Stomach (tissue), 8 donors: ENCODE measurements at regions not wholly inside any gene's neighbourhood (a gene's known extent, or its start where the extent isn't known, plus 50 kb on each side); places are given as distances from the start of the nearest gene placed in this dataset.

Experiments used
- DNase-seq, 2 donors: peaks; one replicate each; pipeline versions ENCODE4 v3.0.0 to v3.0.0-alpha.2; 2013 to 2019
- H3K27ac ChIP-seq, 5 donors: fragments of 200-600 bp in 4 of 5; sonication (generic) in 4 of 5; one replicate each; pipeline ENCODE4 v1.5.1; 2013 to 2019; ENCODE audit warnings: mild to moderate bottlenecking in 1 of 5, moderate library complexity in 1 of 5
- H3K27me3 ChIP-seq, 3 donors: fragments of 200-600 bp; sonication (generic); one replicate each; pipeline ENCODE4 v1.5.1; 2017 to 2019; ENCODE audit warnings: mixed run types in 1 of 3
- H3K36me3 ChIP-seq, 4 donors: fragments of 200-600 bp; sonication (generic); 1 replicate in 3 of 4; 2 replicates in 1 of 4; pipeline ENCODE4 v1.5.1; 2016 to 2019
- H3K4me1 ChIP-seq, 4 donors: fragments of 200-600 bp; sonication (generic); one replicate each; pipeline ENCODE4 v1.5.1; 2016 to 2019
- H3K4me3 ChIP-seq, 4 donors: fragments of 200-600 bp; sonication (generic) in 3 of 4; one replicate each; pipeline ENCODE4 v1.5.1; 2016 to 2019; ENCODE audit warnings: mild to moderate bottlenecking in 1 of 4
- H3K9me3 ChIP-seq, 4 donors: fragments of 200-600 bp; sonication (generic); one replicate each; pipeline ENCODE4 v1.5.1; 2016 to 2019
- CTCF ChIP-seq, 7 experiments: fragments of 450-650 bp in 4 of 7; fragments of 200-600 bp in 3 of 7; sonication (generic) in 3 of 7; IDR thresholded peaks; one replicate each; pipeline ENCODE4 v1.5.1; 2016 to 2019; ENCODE audit warnings: antibody characterized with exemption in 7 of 7, control low read depth in 2 of 7, mild to moderate bottlenecking in 1 of 7
- EP300 ChIP-seq: sonication (generic); formaldehyde crosslinking; IDR thresholded peaks from one replicate; pipeline ENCODE4 v1.6.1; 2017; ENCODE audit warnings: antibody characterized with exemption
- POLR2A ChIP-seq, 4 donors: fragments of 450-650 bp; IDR thresholded peaks; one replicate each; pipeline ENCODE4 v1.6.1; 2016; ENCODE audit warnings: antibody characterized with exemption in 4 of 4, control low read depth in 2 of 4, mild to moderate bottlenecking in 1 of 4, moderate library complexity in 1 of 4
- POLR2AphosphoS5 ChIP-seq, 3 donors: sonication (generic); formaldehyde crosslinking; IDR thresholded peaks; one replicate each; pipeline ENCODE4 v1.6.1; 2016; ENCODE audit warnings: antibody characterized with exemption in 3 of 3
- WGBS, 5 donors: extraction: QIAGEN DNeasy Blood & Tissue Kit in 3 of 5; methylation state at CpG; one replicate each; pipeline versions ENCODE4 v1.1.5 to v1.1.7; 2013 to 2018; 5-methylcytosine and 5-hydroxymethylcytosine counted together
- intact Hi-C: fragments of 100-400 bp; cut with DNase I; formaldehyde crosslinking; loops from one replicate; pipeline ENCODE4 v1.15.1; 2023; ENCODE audit warnings: low total_unique reads
- donor health status: healthy with polysubstance abuse.
- donor health status: Bipolar disorder and iron deficiency.
- donor health status: healthy.

- Histone ChIP-seq H3K9me3 (no peaks in the 10 kb centered on the region), H3K27me3 (peaks cover 0 to 39% (median 0%) of the 10 kb centered on the region in 3 donors), H3K4me3 (no peak overlapping the region), H3K36me3 (no peaks in the 10 kb centered on the region), H3K27ac (no peak overlapping the region), H3K4me1 (peaks cover 0 to 11% (median 5%) of the 10 kb centered on the region in 4 donors)
- DNase-seq, result no peak
- WGBS, 5 donors, result 69 to 76% (median 70%) methylated on average over 3 of the region's 3 CpGs
- intact Hi-C loops, result loop anchor here (10.0 kb wide), 1 partner anchor 912 kb away; the partner anchor contains the start of gene NETO2
- TF ChIP-seq POLR2A (IDR thresholded peaks at IDR 0.05) (no peak), POLR2AphosphoS5 (IDR thresholded peaks at IDR 0.05) (no peak), CTCF (IDR thresholded peaks at IDR 0.05) (no peak), EP300 (no peak)
These were observed 98.7 kb downstream of the ABCC12 start for GRCh38 chr16:48057048-48057447.

- 26 to 35% (median 32%) methylated on average over 23 to 24 of the region's 24 CpGs for WGBS, 5 donors
- intact Hi-C loops, result loop anchor here (10.0 kb wide), 1 partner anchor 910 kb away; the partner anchor contains the start of gene NETO2
- Histone ChIP-seq H3K27me3 (peaks cover 0 to 41% (median 0%) of the 10 kb centered on the region in 3 donors), H3K9me3 (no peaks in the 10 kb centered on the region), H3K27ac (no peak overlapping the region), H3K36me3 (no peaks in the 10 kb centered on the region), H3K4me1 (peaks cover 0 to 14% (median 5%) of the 10 kb centered on the region in 4 donors), H3K4me3 (no peak overlapping the region)
- DNase-seq, result peak; percentile 47 to 82
- TF ChIP-seq CTCF (IDR thresholded peaks at IDR 0.05) (peak in 5 of 7 experiments; percentile 40 to 63 (median 57)), EP300 (no peak)
These were observed 100.8 kb downstream of the ABCC12 start for GRCh38 chr16:48054881-48055601.

- H3K27me3 ChIP-seq, result peaks cover 0 to 40% (median 0%) of the 10 kb centered on the region in 3 donors
- 19 to 41% (median 27%) methylated on average over 4 of the region's 4 CpGs for WGBS, 5 donors
- no peak overlapping the region for H3K4me3 ChIP-seq
- no peak overlapping the region for H3K27ac ChIP-seq
- intact Hi-C loops, result loop anchor here (10.0 kb wide), 1 partner anchor 909 kb away; the partner anchor contains the start of gene NETO2
- no peaks in the 10 kb centered on the region for H3K36me3 ChIP-seq
- peaks cover 0 to 15% (median 5%) of the 10 kb centered on the region in 4 donors for H3K4me1 ChIP-seq
- peak in 1 of 2 donors; percentile 50 for DNase-seq
- TF ChIP-seq EP300 (no peak), POLR2A (IDR thresholded peaks at IDR 0.05) (no peak), POLR2AphosphoS5 (IDR thresholded peaks at IDR 0.05) (no peak), CTCF (IDR thresholded peaks at IDR 0.05) (no peak)
- H3K9me3 ChIP-seq, result no peaks in the 10 kb centered on the region
These were observed 102.4 kb downstream of the ABCC12 start for GRCh38 chr16:48053418-48053745.

- H3K36me3 ChIP-seq, result no peaks in the 10 kb centered on the region
- no peak overlapping the region for H3K27ac ChIP-seq
- H3K27me3 ChIP-seq, result peaks cover 0 to 40% (median 0%) of the 10 kb centered on the region in 3 donors
- no peak overlapping the region for H3K4me3 ChIP-seq
- DNase-seq, result no peak
- no peak for TF ChIP-seq CTCF (IDR thresholded peaks at IDR 0.05)
- no peak for TF ChIP-seq EP300
- no peak for TF ChIP-seq POLR2A (IDR thresholded peaks at IDR 0.05)
- no peak for TF ChIP-seq POLR2AphosphoS5 (IDR thresholded peaks at IDR 0.05)
- H3K4me1 ChIP-seq, result peaks cover 0 to 15% (median 5%) of the 10 kb centered on the region in 4 donors
- WGBS, 5 donors, result 60 to 67% (median 64%) methylated on average over 5 of the region's 5 CpGs
- no peaks in the 10 kb centered on the region for H3K9me3 ChIP-seq
- intact Hi-C loops, result loop anchor here (10.0 kb wide), 1 partner anchor 908 kb away; the partner anchor contains the start of gene NETO2
These were observed 102.9 kb downstream of the ABCC12 start for GRCh38 chr16:48052731-48053417.
